Panc1 (cell line): ENCODE measurements at regions not wholly inside any gene's neighbourhood (a gene's known extent, or its start where the extent isn't known, plus 50 kb on each side); places are given as distances from the start of the nearest gene placed in this dataset.

ENCODE experiments used
- CTCF ChIP-seq: fragments of 450-650 bp; IDR thresholded peaks from 2 replicates; pipeline ENCODE4 v1.5.1; 2017; ENCODE audit warnings: mild to moderate bottlenecking
- POLR2AphosphoS5 ChIP-seq: IDR thresholded peaks from 2 replicates; pipeline ENCODE4 v1.6.1; 2012; ENCODE audit warnings: mild to moderate bottlenecking, low read depth, low read length, moderate library complexity
- SIN3A ChIP-seq: IDR thresholded peaks from 2 replicates; pipeline ENCODE4 v1.6.1; 2012; ENCODE audit warnings: low read depth, mild to moderate bottlenecking, low read length, moderate library complexity, borderline replicate concordance; ENCODE audit not compliant: insufficient read depth
- TF ChIP-seq, protein P1 (sequence below), 2 experiments: IDR thresholded peaks; 2 replicates each; pipeline ENCODE4 v1.6.1; 2011 to 2012; ENCODE audit warnings: low read depth in 2 of 2, control low read depth in 1 of 2, low read length in 1 of 2, mild to moderate bottlenecking in 1 of 2, moderate library complexity in 1 of 2; ENCODE audit not compliant: insufficient read depth in 1 of 2

DNA sequence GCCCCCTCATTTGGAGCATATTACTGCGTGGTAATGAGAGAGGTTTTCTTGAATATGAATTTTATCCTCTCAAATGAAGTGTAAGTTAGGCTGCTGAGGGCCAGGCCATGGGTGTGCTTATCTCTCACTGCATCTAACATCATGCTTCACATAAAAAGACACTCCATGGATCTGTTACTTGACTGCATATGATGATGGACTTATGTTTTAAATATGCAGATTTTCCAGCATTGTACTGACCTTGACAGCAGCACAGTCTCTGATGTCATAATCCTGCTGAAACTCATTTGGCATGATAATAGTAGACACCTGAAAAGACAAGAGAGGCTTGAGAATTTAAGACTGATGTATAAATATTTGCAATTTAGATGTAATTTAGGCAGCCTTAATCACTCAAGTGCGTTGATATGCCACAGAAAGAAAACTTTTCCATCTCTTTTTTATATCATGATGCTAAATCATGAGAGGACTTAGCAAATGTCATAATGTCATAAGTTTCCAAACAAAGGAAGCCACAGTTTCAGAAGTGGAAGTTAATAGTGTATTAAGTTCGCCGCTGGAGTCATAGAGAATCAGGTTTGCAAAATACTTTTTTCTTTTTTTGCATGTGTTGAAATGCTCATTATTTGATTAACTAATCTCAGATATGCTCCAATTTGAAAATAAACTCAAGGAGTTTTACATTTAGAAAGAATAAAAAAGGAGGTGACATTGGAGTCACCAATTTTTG lies 62.7 kb upstream of the CD302 start:
- TF ChIP-seq CTCF (no peak), SIN3A (no peak), POLR2AphosphoS5 (no peak)
- TF ChIP-seq, protein P1, sequence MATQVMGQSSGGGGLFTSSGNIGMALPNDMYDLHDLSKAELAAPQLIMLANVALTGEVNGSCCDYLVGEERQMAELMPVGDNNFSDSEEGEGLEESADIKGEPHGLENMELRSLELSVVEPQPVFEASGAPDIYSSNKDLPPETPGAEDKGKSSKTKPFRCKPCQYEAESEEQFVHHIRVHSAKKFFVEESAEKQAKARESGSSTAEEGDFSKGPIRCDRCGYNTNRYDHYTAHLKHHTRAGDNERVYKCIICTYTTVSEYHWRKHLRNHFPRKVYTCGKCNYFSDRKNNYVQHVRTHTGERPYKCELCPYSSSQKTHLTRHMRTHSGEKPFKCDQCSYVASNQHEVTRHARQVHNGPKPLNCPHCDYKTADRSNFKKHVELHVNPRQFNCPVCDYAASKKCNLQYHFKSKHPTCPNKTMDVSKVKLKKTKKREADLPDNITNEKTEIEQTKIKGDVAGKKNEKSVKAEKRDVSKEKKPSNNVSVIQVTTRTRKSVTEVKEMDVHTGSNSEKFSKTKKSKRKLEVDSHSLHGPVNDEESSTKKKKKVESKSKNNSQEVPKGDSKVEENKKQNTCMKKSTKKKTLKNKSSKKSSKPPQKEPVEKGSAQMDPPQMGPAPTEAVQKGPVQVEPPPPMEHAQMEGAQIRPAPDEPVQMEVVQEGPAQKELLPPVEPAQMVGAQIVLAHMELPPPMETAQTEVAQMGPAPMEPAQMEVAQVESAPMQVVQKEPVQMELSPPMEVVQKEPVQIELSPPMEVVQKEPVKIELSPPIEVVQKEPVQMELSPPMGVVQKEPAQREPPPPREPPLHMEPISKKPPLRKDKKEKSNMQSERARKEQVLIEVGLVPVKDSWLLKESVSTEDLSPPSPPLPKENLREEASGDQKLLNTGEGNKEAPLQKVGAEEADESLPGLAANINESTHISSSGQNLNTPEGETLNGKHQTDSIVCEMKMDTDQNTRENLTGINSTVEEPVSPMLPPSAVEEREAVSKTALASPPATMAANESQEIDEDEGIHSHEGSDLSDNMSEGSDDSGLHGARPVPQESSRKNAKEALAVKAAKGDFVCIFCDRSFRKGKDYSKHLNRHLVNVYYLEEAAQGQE (IDR thresholded peaks at IDR 0.05; ENCODE audit: insufficient read depth in 1 of 2, low read depth in 2 of 2, low read length in 1 of 2) = no peak
